ENCODE measurements at regions not wholly inside any gene's neighbourhood (a gene's known extent, or its start where the extent isn't known, plus 50 kb on each side); places are given as distances from the start of the nearest gene placed in this dataset.

DNA sequence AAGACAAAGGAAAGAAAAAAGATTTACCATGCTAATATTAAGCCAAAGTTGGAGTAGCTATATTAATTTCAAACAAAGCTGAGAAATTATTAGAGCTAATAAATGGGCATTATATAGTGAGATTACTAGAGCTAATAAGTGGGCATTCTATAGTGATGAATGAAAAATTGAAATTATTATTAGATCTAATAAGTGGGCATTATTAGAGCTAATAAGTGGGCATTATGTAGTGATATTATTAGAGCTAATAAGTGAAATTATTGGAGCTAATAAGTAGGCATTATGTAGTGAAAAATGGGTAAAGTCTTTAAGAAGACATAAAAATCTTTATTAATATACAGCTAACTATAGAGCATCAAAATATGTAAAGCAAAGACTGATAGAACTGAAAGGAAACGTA is 745.7 kb downstream of the TRIB2 start:
- TF ChIP-seq, protein P1, sequence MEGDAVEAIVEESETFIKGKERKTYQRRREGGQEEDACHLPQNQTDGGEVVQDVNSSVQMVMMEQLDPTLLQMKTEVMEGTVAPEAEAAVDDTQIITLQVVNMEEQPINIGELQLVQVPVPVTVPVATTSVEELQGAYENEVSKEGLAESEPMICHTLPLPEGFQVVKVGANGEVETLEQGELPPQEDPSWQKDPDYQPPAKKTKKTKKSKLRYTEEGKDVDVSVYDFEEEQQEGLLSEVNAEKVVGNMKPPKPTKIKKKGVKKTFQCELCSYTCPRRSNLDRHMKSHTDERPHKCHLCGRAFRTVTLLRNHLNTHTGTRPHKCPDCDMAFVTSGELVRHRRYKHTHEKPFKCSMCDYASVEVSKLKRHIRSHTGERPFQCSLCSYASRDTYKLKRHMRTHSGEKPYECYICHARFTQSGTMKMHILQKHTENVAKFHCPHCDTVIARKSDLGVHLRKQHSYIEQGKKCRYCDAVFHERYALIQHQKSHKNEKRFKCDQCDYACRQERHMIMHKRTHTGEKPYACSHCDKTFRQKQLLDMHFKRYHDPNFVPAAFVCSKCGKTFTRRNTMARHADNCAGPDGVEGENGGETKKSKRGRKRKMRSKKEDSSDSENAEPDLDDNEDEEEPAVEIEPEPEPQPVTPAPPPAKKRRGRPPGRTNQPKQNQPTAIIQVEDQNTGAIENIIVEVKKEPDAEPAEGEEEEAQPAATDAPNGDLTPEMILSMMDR (IDR thresholded peaks at IDR 0.05) = no peak
- no peaks in the 10 kb centered on the region for H3K4me1 ChIP-seq
- H3K4me2 ChIP-seq (ENCODE audit: low read length) = no peak overlapping the region
- H3K27me3 ChIP-seq (ENCODE audit: control insufficient read depth, insufficient read depth, low read length) = no peaks in the 10 kb centered on the region
- H3K9ac ChIP-seq = no peak overlapping the region
- H3K79me2 ChIP-seq = no peaks in the 10 kb centered on the region
- no peaks in the 10 kb centered on the region for H3K9me3 ChIP-seq (ENCODE audit: control insufficient read depth, low read length)
- H3K4me3 ChIP-seq (ENCODE audit: low read depth, low read length) = no peak overlapping the region
- no peaks in the 10 kb centered on the region for H3K36me3 ChIP-seq (ENCODE audit: control insufficient read depth, insufficient read depth, low read length)
- no peak overlapping the region for H3K27ac ChIP-seq
- no peak overlapping the region for H2AFZ ChIP-seq

DNA sequence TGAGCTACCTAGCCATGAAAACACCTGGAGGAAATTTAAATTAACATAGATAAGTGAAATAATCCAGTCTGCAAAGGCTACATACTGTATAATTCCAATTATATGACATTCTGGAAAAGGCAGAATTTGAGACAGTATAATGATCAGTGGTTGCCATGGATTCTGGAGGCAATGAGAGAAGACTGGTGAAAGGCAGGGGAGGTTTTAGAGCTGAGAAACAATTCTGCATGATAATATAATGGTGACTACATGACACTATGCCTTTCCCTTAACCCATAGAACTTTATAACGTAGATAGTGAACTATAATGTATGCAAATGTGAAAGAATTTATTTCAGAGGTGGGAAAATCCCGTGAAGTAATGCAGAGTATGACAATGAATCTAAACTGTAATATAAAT is 749.3 kb downstream of the TRIB2 start:
- TF ChIP-seq, protein P1 (IDR thresholded peaks at IDR 0.05) = no peak
- Histone ChIP-seq H3K36me3 (ENCODE audit: control insufficient read depth, insufficient read depth, low read length) (no peaks in the 10 kb centered on the region), H3K4me2 (ENCODE audit: low read length) (no peak overlapping the region), H3K27me3 (ENCODE audit: control insufficient read depth, insufficient read depth, low read length) (no peaks in the 10 kb centered on the region), H3K4me1 (no peaks in the 10 kb centered on the region), H3K9me3 (ENCODE audit: control insufficient read depth, low read length) (no peaks in the 10 kb centered on the region), H3K9ac (no peak overlapping the region), H2AFZ (no peak overlapping the region), H3K79me2 (no peaks in the 10 kb centered on the region), H3K27ac (no peak overlapping the region), H3K4me3 (ENCODE audit: low read depth, low read length) (no peak overlapping the region)

DNA sequence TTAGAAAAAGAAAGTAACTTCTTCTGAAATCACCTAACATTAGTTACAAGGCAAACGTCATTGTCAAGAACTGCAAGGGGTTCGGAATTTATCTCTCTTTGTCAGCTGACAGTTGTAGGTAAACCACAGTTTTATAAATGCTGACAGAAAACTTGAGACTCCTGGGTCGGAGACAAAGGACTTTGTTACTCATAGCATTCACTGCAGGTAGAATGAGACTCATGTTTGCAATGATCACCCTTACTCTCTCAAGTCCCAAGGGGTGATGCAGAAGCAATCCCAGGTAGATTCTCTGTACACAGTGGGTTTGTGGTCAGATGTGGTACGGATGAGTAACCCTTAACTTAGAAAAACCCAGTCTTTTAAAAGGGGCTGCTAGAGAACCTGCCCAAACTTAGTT is 757.8 kb downstream of the TRIB2 start:
- Histone ChIP-seq H2AFZ (no peak overlapping the region), H3K79me2 (no peaks in the 10 kb centered on the region), H3K9me3 (ENCODE audit: control insufficient read depth, low read length) (no peaks in the 10 kb centered on the region), H3K4me2 (ENCODE audit: low read length) (no peak overlapping the region), H3K27me3 (ENCODE audit: control insufficient read depth, insufficient read depth, low read length) (no peaks in the 10 kb centered on the region), H3K27ac (no peak overlapping the region), H3K4me3 (ENCODE audit: low read depth, low read length) (no peak overlapping the region), H3K4me1 (no peaks in the 10 kb centered on the region), H3K9ac (no peak overlapping the region), H3K36me3 (ENCODE audit: control insufficient read depth, insufficient read depth, low read length) (no peaks in the 10 kb centered on the region)
- TF ChIP-seq, protein P1 (IDR thresholded peaks at IDR 0.05) = no peak

DNA sequence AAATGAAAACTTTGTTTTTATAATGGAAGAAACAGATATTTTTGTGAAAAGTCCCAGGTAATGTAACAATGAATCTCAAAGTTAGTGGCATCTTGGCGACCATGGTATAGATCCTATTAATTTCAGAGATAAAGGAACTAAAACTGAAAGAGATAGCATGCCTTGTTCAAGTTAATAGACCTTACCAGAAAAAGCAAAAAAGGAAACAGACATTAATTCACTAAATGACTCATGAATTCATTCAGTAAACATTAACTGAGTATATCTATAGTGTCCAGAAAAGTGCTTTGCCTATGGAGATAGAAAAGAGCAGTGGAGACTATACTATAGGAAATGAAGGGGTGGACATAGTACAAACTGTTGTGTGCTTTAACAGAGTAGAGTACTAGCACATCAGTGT is 763.3 kb downstream of the TRIB2 start:
- Histone ChIP-seq H3K27ac (no peak overlapping the region), H3K9me3 (ENCODE audit: control insufficient read depth, low read length) (no peaks in the 10 kb centered on the region), H3K4me1 (no peaks in the 10 kb centered on the region), H3K79me2 (no peaks in the 10 kb centered on the region), H2AFZ (no peak overlapping the region), H3K27me3 (ENCODE audit: control insufficient read depth, insufficient read depth, low read length) (no peaks in the 10 kb centered on the region), H3K36me3 (ENCODE audit: control insufficient read depth, insufficient read depth, low read length) (no peaks in the 10 kb centered on the region), H3K9ac (no peak overlapping the region), H3K4me2 (ENCODE audit: low read length) (no peak overlapping the region), H3K4me3 (ENCODE audit: low read depth, low read length) (no peak overlapping the region)
- TF ChIP-seq, protein P1 (IDR thresholded peaks at IDR 0.05) = no peak

DNA sequence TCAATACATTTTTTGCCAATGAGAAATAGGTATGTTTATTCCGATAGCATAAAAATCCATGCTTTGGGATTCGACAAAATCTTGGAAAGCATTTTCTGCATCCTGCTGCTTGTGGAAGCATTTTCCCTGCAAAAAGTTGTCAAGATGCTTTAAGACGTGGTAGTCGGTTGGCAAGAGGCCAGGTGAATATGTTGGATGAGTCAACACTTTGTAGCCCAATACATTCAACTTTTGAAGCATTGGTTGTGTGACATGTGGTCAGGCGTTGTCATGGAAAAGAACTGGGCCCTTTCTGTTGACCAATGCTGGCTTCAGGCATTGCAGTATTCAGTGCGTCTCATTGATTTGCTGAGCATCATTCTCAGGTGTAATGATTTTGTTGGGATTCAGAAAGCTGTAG is 764.5 kb downstream of the TRIB2 start:
- Histone ChIP-seq H2AFZ (no peak overlapping the region), H3K79me2 (no peaks in the 10 kb centered on the region), H3K36me3 (ENCODE audit: control insufficient read depth, insufficient read depth, low read length) (no peaks in the 10 kb centered on the region), H3K4me3 (ENCODE audit: low read depth, low read length) (no peak overlapping the region), H3K9me3 (ENCODE audit: control insufficient read depth, low read length) (no peaks in the 10 kb centered on the region), H3K9ac (no peak overlapping the region), H3K4me1 (no peaks in the 10 kb centered on the region), H3K4me2 (ENCODE audit: low read length) (no peak overlapping the region), H3K27ac (no peak overlapping the region), H3K27me3 (ENCODE audit: control insufficient read depth, insufficient read depth, low read length) (no peaks in the 10 kb centered on the region)
- TF ChIP-seq, protein P1 (IDR thresholded peaks at IDR 0.05) = no peak

Data from parathyroid adenoma (tissue), 2 donors.